ENCODE measurements at regions not wholly inside any gene's neighbourhood (a gene's known extent, or its start where the extent isn't known, plus 50 kb on each side); places are given as distances from the start of the nearest gene placed in this dataset.

GRCh38 chr20:55684578-55684977, 320.7 kb downstream of the CBLN4 start:
- H3K4me3 ChIP-seq = no peak overlapping the region
- 69% methylated on average over 4 of the region's 4 CpGs for WGBS
- H3K9me3 ChIP-seq = no peaks in the 10 kb centered on the region
- no peak for DNase-seq (ENCODE audit: extremely low spot score)
- no peak overlapping the region for H3K27ac ChIP-seq (replicated peaks in 1 of 4)
- TF ChIP-seq POLR2AphosphoS5 (IDR thresholded peaks at IDR 0.05) (no peak), EP300 (IDR thresholded peaks at IDR 0.05) (no peak), CTCF (IDR thresholded peaks at IDR 0.05) (no peak), POLR2A (IDR thresholded peaks at IDR 0.05; ENCODE audit: low read depth) (no peak)
- H3K4me1 ChIP-seq = peaks cover 0 to 18% (median 11%) of the 10 kb centered on the region in 4 donors
- intact Hi-C loops (cut with DNase I) = no loop called here
- no peaks in the 10 kb centered on the region for H3K27me3 ChIP-seq
- no peaks in the 10 kb centered on the region for H3K36me3 ChIP-seq

GRCh38 chr20:55678970-55679667, 326.2 kb downstream of the CBLN4 start:
- Histone ChIP-seq H3K4me3 (no peak overlapping the region), H3K4me1 (peaks cover 0 to under 1% (median 0%) of the 10 kb centered on the region in 4 donors), H3K36me3 (no peaks in the 10 kb centered on the region), H3K27ac (replicated peaks in 1 of 4) (no peak overlapping the region), H3K9me3 (no peaks in the 10 kb centered on the region), H3K27me3 (no peaks in the 10 kb centered on the region)
- TF ChIP-seq POLR2A (IDR thresholded peaks at IDR 0.05; ENCODE audit: low read depth) = no peak
- no peak for TF ChIP-seq EP300 (IDR thresholded peaks at IDR 0.05)
- TF ChIP-seq CTCF (IDR thresholded peaks at IDR 0.05) = no peak
- no peak for TF ChIP-seq POLR2AphosphoS5 (IDR thresholded peaks at IDR 0.05)
- intact Hi-C loops (cut with DNase I) = no loop called here
- no peak for DNase-seq (ENCODE audit: extremely low spot score)
- 87% methylated on average over 5 of the region's 5 CpGs for WGBS

GRCh38 chr20:55678126-55678525, 327.2 kb downstream of the CBLN4 start:
- H3K36me3 ChIP-seq = no peaks in the 10 kb centered on the region
- H3K9me3 ChIP-seq = no peaks in the 10 kb centered on the region
- no peak overlapping the region for H3K27ac ChIP-seq (replicated peaks in 1 of 4)
- H3K27me3 ChIP-seq = no peaks in the 10 kb centered on the region
- WGBS = 74% methylated on average over 3 of the region's 3 CpGs
- H3K4me3 ChIP-seq = no peak overlapping the region
- TF ChIP-seq POLR2AphosphoS5 (IDR thresholded peaks at IDR 0.05) = no peak
- no peak for TF ChIP-seq POLR2A (IDR thresholded peaks at IDR 0.05; ENCODE audit: low read depth)
- no peak for TF ChIP-seq CTCF (IDR thresholded peaks at IDR 0.05)
- TF ChIP-seq EP300 (IDR thresholded peaks at IDR 0.05) = no peak
- no peaks in the 10 kb centered on the region for H3K4me1 ChIP-seq
- intact Hi-C loops (cut with DNase I) = no loop called here
- no peak for DNase-seq (ENCODE audit: extremely low spot score)

- intact Hi-C loops (cut with DNase I) = no loop called here
- H3K27me3 ChIP-seq = no peaks in the 10 kb centered on the region
- WGBS = 71% methylated on average over 5 of the region's 5 CpGs
- H3K4me3 ChIP-seq = no peak overlapping the region
- no peak for DNase-seq (ENCODE audit: extremely low spot score)
- H3K27ac ChIP-seq (replicated peaks in 1 of 4) = no peak overlapping the region
- no peaks in the 10 kb centered on the region for H3K36me3 ChIP-seq
- H3K4me1 ChIP-seq = no peaks in the 10 kb centered on the region
- no peaks in the 10 kb centered on the region for H3K9me3 ChIP-seq
- TF ChIP-seq EP300 (IDR thresholded peaks at IDR 0.05) = no peak
- TF ChIP-seq POLR2A (IDR thresholded peaks at IDR 0.05; ENCODE audit: low read depth) = no peak
- no peak for TF ChIP-seq CTCF (IDR thresholded peaks at IDR 0.05)
- TF ChIP-seq POLR2AphosphoS5 (IDR thresholded peaks at IDR 0.05) = no peak
Measured at GRCh38 chr20:55677011-55677410, 328.3 kb downstream of the CBLN4 start.

- DNase-seq (ENCODE audit: extremely low spot score) = no peak
- Histone ChIP-seq H3K36me3 (no peaks in the 10 kb centered on the region), H3K27ac (replicated peaks in 1 of 4) (no peak overlapping the region), H3K4me3 (no peak overlapping the region), H3K27me3 (no peaks in the 10 kb centered on the region), H3K9me3 (no peaks in the 10 kb centered on the region), H3K4me1 (no peaks in the 10 kb centered on the region)
- no peak for TF ChIP-seq POLR2A (IDR thresholded peaks at IDR 0.05; ENCODE audit: low read depth)
- intact Hi-C loops (cut with DNase I) = no loop called here
- WGBS = 81% methylated on average over 5 of the region's 5 CpGs
Measured at GRCh38 chr20:55676097-55676496, 329.2 kb downstream of the CBLN4 start.

All from esophagus muscularis mucosa (tissue), 4 donors.